ENCODE measurements at regions not wholly inside any gene's neighbourhood (a gene's known extent, or its start where the extent isn't known, plus 50 kb on each side); places are given as distances from the start of the nearest gene placed in this dataset.

DNA sequence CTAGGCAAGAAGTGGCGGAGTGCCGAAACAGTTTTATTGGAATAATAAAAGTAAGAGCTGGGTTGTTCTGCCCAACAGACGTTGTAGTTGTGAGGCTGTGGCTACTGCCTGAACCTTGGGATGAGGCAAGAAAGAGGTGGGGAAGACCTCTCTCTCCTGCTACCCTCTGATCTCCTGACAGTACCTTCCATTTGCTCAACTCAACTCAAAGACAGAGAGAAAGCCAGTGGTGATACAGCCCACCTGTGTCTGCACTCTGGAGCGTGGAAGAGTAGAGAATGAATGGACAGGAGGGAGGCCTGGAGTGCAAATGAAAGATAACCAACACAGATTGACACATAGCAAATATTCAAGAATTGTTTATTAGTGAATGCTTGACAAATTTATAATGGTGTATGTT lies 590.3 kb downstream of the NYAP2 start:
- Histone ChIP-seq H3K27ac (no peak overlapping the region), H3K27me3 (no peaks in the 10 kb centered on the region), H3K4me3 (no peak overlapping the region), H3K9me3 (ENCODE audit: low read depth) (no peaks in the 10 kb centered on the region), H3K4me1 (ENCODE audit: low read depth) (peaks cover 3% of the 10 kb centered on the region), H3K36me3 (no peaks in the 10 kb centered on the region)
- TF ChIP-seq, protein P1, sequence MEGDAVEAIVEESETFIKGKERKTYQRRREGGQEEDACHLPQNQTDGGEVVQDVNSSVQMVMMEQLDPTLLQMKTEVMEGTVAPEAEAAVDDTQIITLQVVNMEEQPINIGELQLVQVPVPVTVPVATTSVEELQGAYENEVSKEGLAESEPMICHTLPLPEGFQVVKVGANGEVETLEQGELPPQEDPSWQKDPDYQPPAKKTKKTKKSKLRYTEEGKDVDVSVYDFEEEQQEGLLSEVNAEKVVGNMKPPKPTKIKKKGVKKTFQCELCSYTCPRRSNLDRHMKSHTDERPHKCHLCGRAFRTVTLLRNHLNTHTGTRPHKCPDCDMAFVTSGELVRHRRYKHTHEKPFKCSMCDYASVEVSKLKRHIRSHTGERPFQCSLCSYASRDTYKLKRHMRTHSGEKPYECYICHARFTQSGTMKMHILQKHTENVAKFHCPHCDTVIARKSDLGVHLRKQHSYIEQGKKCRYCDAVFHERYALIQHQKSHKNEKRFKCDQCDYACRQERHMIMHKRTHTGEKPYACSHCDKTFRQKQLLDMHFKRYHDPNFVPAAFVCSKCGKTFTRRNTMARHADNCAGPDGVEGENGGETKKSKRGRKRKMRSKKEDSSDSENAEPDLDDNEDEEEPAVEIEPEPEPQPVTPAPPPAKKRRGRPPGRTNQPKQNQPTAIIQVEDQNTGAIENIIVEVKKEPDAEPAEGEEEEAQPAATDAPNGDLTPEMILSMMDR (IDR thresholded peaks at IDR 0.05; ENCODE audit: low read depth, low read length): no peak
- no peak for DNase-seq (ENCODE audit: low read depth in 1 of 2, low spot score in 1 of 2)

DNA sequence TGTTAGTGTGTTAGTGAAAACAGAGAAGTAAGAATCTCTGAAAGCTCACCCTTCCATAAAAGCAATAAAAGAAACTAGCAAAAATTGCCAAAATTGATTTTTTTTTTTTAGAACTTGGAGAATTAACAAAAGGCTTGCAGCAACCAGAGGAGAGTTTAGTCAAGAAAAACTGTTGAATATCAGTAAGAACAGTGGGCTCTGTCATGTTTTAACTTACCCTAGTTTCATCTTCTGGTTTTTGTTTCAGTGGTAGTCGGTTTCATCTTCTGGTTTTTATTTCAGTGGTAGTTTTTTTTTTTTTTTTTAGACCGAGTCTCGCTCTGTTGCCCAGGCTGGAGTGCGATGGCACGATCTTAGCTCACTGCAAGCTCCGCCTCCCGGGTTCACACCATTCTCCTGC lies 580.9 kb downstream of the NYAP2 start:
- no peak for DNase-seq (ENCODE audit: low read depth in 1 of 2, low spot score in 1 of 2)
- Histone ChIP-seq H3K27me3 (no peaks in the 10 kb centered on the region), H3K27ac (no peak overlapping the region), H3K4me1 (ENCODE audit: low read depth) (no peaks in the 10 kb centered on the region), H3K9me3 (ENCODE audit: low read depth) (no peaks in the 10 kb centered on the region), H3K4me3 (no peak overlapping the region), H3K36me3 (no peaks in the 10 kb centered on the region)
- TF ChIP-seq, protein P1 (IDR thresholded peaks at IDR 0.05; ENCODE audit: low read depth, low read length): no peak

DNA sequence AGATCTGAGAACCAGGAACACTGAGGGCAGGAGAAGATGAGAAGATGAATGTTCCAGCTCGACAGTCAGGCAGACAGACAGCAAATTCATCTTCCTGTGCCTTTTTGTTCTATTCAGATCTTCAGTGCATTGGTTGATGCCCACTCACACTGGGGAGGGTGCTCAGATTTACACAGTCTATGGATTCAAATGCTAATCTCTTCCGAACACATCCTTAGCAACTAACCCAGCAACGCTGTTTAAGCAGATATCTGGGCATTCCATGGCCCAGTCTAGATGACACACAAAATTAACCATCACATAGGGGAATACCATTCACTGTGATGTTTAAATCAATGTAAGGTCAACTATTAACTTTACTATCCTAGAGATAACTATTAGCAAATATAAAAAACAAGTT lies 571.9 kb downstream of the NYAP2 start:
- no peaks in the 10 kb centered on the region for H3K27me3 ChIP-seq
- no peak overlapping the region for H3K27ac ChIP-seq
- H3K9me3 ChIP-seq (ENCODE audit: low read depth): no peaks in the 10 kb centered on the region
- no peak overlapping the region for H3K4me3 ChIP-seq
- DNase-seq (ENCODE audit: low read depth in 1 of 2, low spot score in 1 of 2): no peak
- TF ChIP-seq, protein P1 (IDR thresholded peaks at IDR 0.05; ENCODE audit: low read depth, low read length): no peak
- no peaks in the 10 kb centered on the region for H3K36me3 ChIP-seq
- H3K4me1 ChIP-seq (ENCODE audit: low read depth): no peaks in the 10 kb centered on the region

DNA sequence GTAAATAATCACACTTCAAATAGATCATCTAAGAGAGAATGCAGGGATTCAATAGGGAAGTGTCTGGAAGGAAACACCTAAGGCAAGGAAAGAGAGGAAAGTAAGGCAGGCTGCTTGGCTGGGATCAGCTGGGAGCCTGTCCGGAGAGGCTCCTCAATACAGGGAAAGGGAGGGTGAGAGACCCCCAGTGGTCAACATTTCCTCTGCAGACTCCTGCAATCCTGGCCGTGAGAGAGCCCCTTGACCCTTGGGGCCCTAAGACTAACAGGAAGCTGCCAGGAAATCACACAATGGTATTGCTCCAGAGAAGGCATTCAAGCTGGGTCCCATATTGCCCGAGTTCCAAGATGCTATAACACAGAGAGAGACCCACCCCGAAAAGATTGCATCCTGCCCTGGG lies 549.4 kb downstream of the NYAP2 start:
- Histone ChIP-seq H3K36me3 (no peaks in the 10 kb centered on the region), H3K4me1 (ENCODE audit: low read depth) (no peaks in the 10 kb centered on the region), H3K27me3 (no peaks in the 10 kb centered on the region), H3K4me3 (no peak overlapping the region), H3K9me3 (ENCODE audit: low read depth) (no peaks in the 10 kb centered on the region), H3K27ac (no peak overlapping the region)
- no peak for DNase-seq (ENCODE audit: low read depth in 1 of 2, low spot score in 1 of 2)
- TF ChIP-seq, protein P1 (IDR thresholded peaks at IDR 0.05; ENCODE audit: low read depth, low read length): no peak

DNA sequence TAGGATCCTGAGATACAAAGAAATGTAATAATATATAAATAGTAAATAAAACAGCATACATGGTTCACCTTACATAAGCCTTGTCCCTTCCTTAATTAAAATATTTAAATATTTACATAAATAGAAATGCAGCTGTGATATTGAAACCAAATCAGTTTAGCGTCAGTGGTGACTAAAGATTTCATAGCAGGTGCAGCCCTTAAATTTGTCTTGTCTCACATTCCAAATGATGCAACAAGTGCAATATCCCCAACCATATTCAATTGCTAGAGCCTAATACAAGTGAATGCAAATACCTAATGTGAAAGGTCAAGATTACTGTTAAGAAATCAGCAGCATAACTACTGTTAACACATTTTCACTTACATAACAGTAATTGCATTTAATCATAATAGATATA lies 539.5 kb downstream of the NYAP2 start:
- no peaks in the 10 kb centered on the region for H3K36me3 ChIP-seq
- H3K4me1 ChIP-seq (ENCODE audit: low read depth): no peaks in the 10 kb centered on the region
- H3K27me3 ChIP-seq: no peaks in the 10 kb centered on the region
- DNase-seq (ENCODE audit: low read depth in 1 of 2, low spot score in 1 of 2): no peak
- H3K4me3 ChIP-seq: no peak overlapping the region
- TF ChIP-seq, protein P1 (IDR thresholded peaks at IDR 0.05; ENCODE audit: low read depth, low read length): no peak
- no peak overlapping the region for H3K27ac ChIP-seq
- H3K9me3 ChIP-seq (ENCODE audit: low read depth): no peaks in the 10 kb centered on the region

DNA sequence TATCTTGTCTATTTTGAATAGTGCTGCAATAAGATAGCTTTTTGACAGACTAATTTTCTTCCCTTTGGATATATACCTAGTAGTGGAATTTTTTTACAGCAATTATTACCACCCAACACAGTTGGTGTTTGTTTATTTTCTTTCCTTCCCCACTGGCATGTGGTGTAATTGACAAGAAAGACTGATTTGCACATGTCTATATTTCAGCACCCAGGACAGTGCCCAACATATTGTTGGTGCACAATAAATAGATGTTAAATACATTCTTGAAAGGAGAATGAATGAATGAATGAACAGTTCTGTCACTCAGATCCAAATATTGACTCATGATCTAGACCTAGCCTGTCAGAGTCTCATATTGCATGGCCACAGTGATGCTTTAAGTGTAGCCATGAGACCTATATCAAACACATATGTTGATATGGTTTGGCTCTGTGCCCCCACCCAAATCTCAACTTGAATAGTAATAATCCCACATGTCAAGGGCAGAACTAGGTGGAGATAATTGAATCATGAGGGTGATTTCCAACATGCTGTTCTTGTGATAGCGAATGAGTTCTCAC lies 538.2 kb downstream of the NYAP2 start:
- no peak overlapping the region for H3K27ac ChIP-seq
- no peaks in the 10 kb centered on the region for H3K9me3 ChIP-seq (ENCODE audit: low read depth)
- H3K27me3 ChIP-seq: no peaks in the 10 kb centered on the region
- TF ChIP-seq, protein P1 (IDR thresholded peaks at IDR 0.05; ENCODE audit: low read depth, low read length): no peak
- H3K36me3 ChIP-seq: no peaks in the 10 kb centered on the region
- H3K4me1 ChIP-seq (ENCODE audit: low read depth): no peaks in the 10 kb centered on the region
- DNase-seq (ENCODE audit: low read depth in 1 of 2, low spot score in 1 of 2): peak; percentile 37 to 49
- H3K4me3 ChIP-seq: no peak overlapping the region

All from cardiac muscle cell (in vitro differentiated cells and primary cell).